ENCODE measurements at regions not wholly inside any gene's neighbourhood (a gene's known extent, or its start where the extent isn't known, plus 50 kb on each side); places are given as distances from the start of the nearest gene placed in this dataset.

DNA sequence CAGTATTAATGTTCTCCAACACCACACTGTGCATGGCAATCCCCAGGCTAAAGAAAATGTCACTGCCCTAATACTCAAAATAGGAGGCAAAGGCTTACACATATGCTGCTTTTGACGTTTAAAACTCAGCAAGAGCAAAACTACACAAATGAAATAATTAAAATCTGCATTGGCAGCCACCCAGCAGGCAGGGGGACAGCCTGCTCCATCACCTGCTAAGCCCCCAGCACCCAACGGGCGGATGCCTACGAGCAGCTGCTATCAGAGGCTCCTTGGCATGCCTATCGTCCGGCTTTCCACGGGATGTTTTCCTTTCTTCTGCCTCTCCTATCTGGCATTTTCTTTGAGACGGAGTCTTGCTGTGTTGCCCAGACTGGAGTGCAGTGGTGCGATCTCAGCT, 337.5 kb downstream of the SOX9 start:
- Mint-ChIP-seq H3K27me3 (ENCODE audit: unreplicated experiment) (peaks cover 2% of the 10 kb centered on the region), H3K27ac (ENCODE audit: unreplicated experiment) (no peak overlapping the region), H3K36me3 (ENCODE audit: low read depth, unreplicated experiment) (no peaks in the 10 kb centered on the region), H3K4me1 (ENCODE audit: unreplicated experiment) (no peaks in the 10 kb centered on the region), H3K4me3 (ENCODE audit: unreplicated experiment) (no peak overlapping the region), H3K9me3 (ENCODE audit: unreplicated experiment) (no peaks in the 10 kb centered on the region)
- TF ChIP-seq, protein P1, sequence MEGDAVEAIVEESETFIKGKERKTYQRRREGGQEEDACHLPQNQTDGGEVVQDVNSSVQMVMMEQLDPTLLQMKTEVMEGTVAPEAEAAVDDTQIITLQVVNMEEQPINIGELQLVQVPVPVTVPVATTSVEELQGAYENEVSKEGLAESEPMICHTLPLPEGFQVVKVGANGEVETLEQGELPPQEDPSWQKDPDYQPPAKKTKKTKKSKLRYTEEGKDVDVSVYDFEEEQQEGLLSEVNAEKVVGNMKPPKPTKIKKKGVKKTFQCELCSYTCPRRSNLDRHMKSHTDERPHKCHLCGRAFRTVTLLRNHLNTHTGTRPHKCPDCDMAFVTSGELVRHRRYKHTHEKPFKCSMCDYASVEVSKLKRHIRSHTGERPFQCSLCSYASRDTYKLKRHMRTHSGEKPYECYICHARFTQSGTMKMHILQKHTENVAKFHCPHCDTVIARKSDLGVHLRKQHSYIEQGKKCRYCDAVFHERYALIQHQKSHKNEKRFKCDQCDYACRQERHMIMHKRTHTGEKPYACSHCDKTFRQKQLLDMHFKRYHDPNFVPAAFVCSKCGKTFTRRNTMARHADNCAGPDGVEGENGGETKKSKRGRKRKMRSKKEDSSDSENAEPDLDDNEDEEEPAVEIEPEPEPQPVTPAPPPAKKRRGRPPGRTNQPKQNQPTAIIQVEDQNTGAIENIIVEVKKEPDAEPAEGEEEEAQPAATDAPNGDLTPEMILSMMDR (IDR thresholded peaks at IDR 0.05; ENCODE audit: unreplicated experiment): no peak
- no peak for DNase-seq (ENCODE audit: low spot score)

DNA sequence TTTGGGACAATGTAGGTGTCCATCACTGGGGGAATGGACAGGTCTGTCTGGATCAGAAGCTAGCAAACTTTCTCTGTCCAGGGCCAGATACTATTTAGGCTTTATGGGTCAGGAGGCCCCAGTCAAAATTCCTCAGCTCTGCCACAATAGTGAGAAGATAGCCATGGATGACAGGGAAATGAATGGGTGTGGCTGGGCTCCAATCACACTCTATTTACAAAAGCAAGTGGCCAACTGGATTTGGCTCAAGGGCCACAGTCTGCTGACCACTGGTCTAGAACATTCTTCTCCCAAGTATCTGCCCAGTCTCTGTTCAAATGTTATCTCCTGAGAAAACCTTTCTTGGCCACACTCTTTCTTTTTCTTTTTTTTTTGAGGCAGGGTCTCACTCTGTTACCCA, 339.9 kb downstream of the SOX9 start:
- H3K27ac Mint-ChIP-seq (ENCODE audit: unreplicated experiment): no peak overlapping the region
- H3K36me3 Mint-ChIP-seq (ENCODE audit: low read depth, unreplicated experiment): no peaks in the 10 kb centered on the region
- H3K4me1 Mint-ChIP-seq (ENCODE audit: unreplicated experiment): no peaks in the 10 kb centered on the region
- TF ChIP-seq, protein P1 (IDR thresholded peaks at IDR 0.05; ENCODE audit: unreplicated experiment): no peak
- H3K27me3 Mint-ChIP-seq (ENCODE audit: unreplicated experiment): peaks cover 5% of the 10 kb centered on the region
- H3K9me3 Mint-ChIP-seq (ENCODE audit: unreplicated experiment): no peaks in the 10 kb centered on the region
- DNase-seq (ENCODE audit: low spot score): no peak
- no peak overlapping the region for H3K4me3 Mint-ChIP-seq (ENCODE audit: unreplicated experiment)

DNA sequence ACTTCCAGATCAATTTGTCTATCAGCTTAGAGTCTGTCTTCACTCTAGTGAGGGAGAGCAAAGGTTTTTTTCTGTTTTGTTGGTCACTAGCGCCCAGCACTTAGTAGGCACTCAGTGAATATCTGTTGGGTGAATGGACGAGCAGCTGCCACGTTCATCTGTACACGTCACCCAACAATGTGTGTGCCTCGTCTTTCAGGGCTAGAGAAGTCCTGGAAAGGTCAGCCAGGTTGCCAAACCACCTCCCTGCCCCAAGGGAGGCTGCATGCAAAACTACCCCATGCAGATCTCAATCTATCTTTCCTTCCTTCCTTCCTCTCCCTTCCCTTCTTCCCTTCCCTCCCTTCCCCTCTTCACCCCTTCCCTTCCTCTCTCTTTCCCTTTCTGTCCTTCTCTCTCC, 340.9 kb downstream of the SOX9 start:
- H3K36me3 Mint-ChIP-seq (ENCODE audit: low read depth, unreplicated experiment): no peaks in the 10 kb centered on the region
- TF ChIP-seq, protein P1 (IDR thresholded peaks at IDR 0.05; ENCODE audit: unreplicated experiment): no peak
- no peaks in the 10 kb centered on the region for H3K9me3 Mint-ChIP-seq (ENCODE audit: unreplicated experiment)
- H3K27me3 Mint-ChIP-seq (ENCODE audit: unreplicated experiment): peaks cover 5% of the 10 kb centered on the region
- no peak overlapping the region for H3K4me3 Mint-ChIP-seq (ENCODE audit: unreplicated experiment)
- no peak overlapping the region for H3K27ac Mint-ChIP-seq (ENCODE audit: unreplicated experiment)
- no peaks in the 10 kb centered on the region for H3K4me1 Mint-ChIP-seq (ENCODE audit: unreplicated experiment)
- DNase-seq (ENCODE audit: low spot score): no peak

DNA sequence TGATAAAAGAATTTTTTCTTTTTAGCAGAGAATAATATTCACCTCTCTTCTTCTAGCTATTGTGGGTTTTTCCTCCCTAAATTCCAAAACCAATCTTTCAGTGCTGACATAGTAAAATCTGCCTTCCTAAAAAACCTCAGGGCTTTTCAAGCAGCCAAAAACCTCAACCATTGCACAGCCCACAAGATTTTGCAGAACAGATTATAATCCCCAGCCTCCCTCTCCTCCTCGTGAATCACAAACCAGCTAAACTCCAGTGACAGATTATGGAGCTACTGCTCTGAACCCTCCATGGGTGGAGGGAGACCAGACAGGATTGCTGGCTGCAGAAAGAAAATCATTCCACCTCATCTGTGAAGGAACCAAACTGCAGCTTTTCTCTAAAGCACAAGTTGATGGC, 341.6 kb downstream of the SOX9 start:
- Mint-ChIP-seq H3K4me3 (ENCODE audit: unreplicated experiment) (no peak overlapping the region), H3K27me3 (ENCODE audit: unreplicated experiment) (peaks cover 5% of the 10 kb centered on the region), H3K36me3 (ENCODE audit: low read depth, unreplicated experiment) (no peaks in the 10 kb centered on the region), H3K27ac (ENCODE audit: unreplicated experiment) (no peak overlapping the region), H3K9me3 (ENCODE audit: unreplicated experiment) (no peaks in the 10 kb centered on the region), H3K4me1 (ENCODE audit: unreplicated experiment) (no peaks in the 10 kb centered on the region)
- no peak for DNase-seq (ENCODE audit: low spot score)
- TF ChIP-seq, protein P1 (IDR thresholded peaks at IDR 0.05; ENCODE audit: unreplicated experiment): no peak

DNA sequence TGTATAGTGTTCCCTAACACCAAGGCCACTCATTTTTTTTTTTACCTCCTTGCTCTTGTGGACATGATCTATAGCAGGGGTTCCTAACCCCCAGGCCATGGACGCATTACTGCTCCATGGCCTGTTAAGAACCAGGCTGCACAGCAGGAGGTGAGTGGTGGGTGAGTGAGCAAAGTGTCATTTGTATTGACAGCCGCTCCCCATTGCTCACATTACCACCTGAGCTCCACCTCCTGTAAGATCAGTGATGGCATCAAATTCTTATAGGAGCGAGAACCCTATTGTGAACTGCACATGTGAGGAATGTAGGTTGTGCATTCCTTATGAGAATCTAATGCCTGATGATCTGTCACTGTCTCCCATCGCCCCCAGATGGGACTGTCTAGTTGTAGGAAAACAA, 342.0 kb downstream of the SOX9 start:
- Mint-ChIP-seq H3K36me3 (ENCODE audit: low read depth, unreplicated experiment) (no peaks in the 10 kb centered on the region), H3K9me3 (ENCODE audit: unreplicated experiment) (no peaks in the 10 kb centered on the region), H3K4me1 (ENCODE audit: unreplicated experiment) (no peaks in the 10 kb centered on the region), H3K4me3 (ENCODE audit: unreplicated experiment) (no peak overlapping the region), H3K27ac (ENCODE audit: unreplicated experiment) (no peak overlapping the region), H3K27me3 (ENCODE audit: unreplicated experiment) (peaks cover 5% of the 10 kb centered on the region)
- TF ChIP-seq, protein P1 (IDR thresholded peaks at IDR 0.05; ENCODE audit: unreplicated experiment): no peak
- no peak for DNase-seq (ENCODE audit: low spot score)
